ENCODE measurements at regions not wholly inside any gene's neighbourhood (a gene's known extent, or its start where the extent isn't known, plus 50 kb on each side); places are given as distances from the start of the nearest gene placed in this dataset.

- TF ChIP-seq, protein P1, sequence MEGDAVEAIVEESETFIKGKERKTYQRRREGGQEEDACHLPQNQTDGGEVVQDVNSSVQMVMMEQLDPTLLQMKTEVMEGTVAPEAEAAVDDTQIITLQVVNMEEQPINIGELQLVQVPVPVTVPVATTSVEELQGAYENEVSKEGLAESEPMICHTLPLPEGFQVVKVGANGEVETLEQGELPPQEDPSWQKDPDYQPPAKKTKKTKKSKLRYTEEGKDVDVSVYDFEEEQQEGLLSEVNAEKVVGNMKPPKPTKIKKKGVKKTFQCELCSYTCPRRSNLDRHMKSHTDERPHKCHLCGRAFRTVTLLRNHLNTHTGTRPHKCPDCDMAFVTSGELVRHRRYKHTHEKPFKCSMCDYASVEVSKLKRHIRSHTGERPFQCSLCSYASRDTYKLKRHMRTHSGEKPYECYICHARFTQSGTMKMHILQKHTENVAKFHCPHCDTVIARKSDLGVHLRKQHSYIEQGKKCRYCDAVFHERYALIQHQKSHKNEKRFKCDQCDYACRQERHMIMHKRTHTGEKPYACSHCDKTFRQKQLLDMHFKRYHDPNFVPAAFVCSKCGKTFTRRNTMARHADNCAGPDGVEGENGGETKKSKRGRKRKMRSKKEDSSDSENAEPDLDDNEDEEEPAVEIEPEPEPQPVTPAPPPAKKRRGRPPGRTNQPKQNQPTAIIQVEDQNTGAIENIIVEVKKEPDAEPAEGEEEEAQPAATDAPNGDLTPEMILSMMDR (IDR thresholded peaks at IDR 0.05; ENCODE audit: poor library complexity, severe bottlenecking): no peak
- TF ChIP-seq POLR2AphosphoS5 (IDR thresholded peaks at IDR 0.05) (no peak), TAF1 (IDR thresholded peaks at IDR 0.05; ENCODE audit: low read depth) (no peak)
These were observed 859.3 kb upstream of the KLHL1 start for GRCh38 chr13:70967564-70967963.

Measured in neural cell (in vitro differentiated cells).